ENCODE measurements at regions not wholly inside any gene's neighbourhood (a gene's known extent, or its start where the extent isn't known, plus 50 kb on each side); places are given as distances from the start of the nearest gene placed in this dataset.

DNA sequence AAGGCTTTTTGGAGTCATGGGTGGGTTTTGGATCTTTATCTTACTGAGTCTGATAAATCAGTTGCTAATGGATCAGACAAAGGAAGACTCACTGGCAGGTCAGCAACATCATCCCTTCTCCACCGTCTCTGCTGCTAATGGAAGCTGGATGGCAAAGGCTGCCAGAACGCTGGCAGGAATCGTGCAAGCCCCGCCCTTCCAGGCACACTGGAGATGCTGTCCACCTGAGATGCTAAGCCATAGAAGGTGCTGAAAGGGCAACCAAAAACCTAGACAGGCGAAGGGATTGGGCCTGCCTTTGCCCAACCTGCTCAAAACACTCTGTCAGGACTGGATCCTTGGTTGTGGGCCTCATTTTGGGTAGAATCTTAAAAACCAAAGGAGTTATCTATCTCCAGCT, 139.5 kb upstream of the FSTL4 start:
- TF ChIP-seq EZH2 (IDR thresholded peaks at IDR 0.05) (no peak), POLR2AphosphoS5 (IDR thresholded peaks at IDR 0.05; ENCODE audit: borderline replicate concordance, low read depth, low read length) (no peak), FOXP2 (optimal IDR thresholded peaks at IDR 0.05; ENCODE audit: control extremely low read depth, extremely low read length, insufficient read depth) (no peak)
